ENCODE measurements at regions not wholly inside any gene's neighbourhood (a gene's known extent, or its start where the extent isn't known, plus 50 kb on each side); places are given as distances from the start of the nearest gene placed in this dataset.

- no peak for TF ChIP-seq CTCF (IDR thresholded peaks at IDR 0.05; ENCODE audit: unreplicated experiment)
- no peak overlapping the region for H3K4me3 Mint-ChIP-seq (ENCODE audit: low read depth)
- no peak overlapping the region for H3K27ac Mint-ChIP-seq
- no peaks in the 10 kb centered on the region for H3K27me3 Mint-ChIP-seq
- no peak for DNase-seq (ENCODE audit: low spot score, unreplicated experiment)
- no peaks in the 10 kb centered on the region for H3K9me3 Mint-ChIP-seq (ENCODE audit: low read depth)
- H3K36me3 Mint-ChIP-seq (ENCODE audit: insufficient read depth), result no peaks in the 10 kb centered on the region
- H3K4me1 Mint-ChIP-seq (ENCODE audit: low read depth), result no peaks in the 10 kb centered on the region
Measured at GRCh38 chr12:84362552-84362897, 550.1 kb downstream of the SLC6A15 start.

- Mint-ChIP-seq H3K4me1 (ENCODE audit: low read depth) (no peaks in the 10 kb centered on the region), H3K9me3 (ENCODE audit: low read depth) (no peaks in the 10 kb centered on the region), H3K4me3 (ENCODE audit: low read depth) (no peak overlapping the region), H3K27ac (no peak overlapping the region), H3K27me3 (no peaks in the 10 kb centered on the region), H3K36me3 (ENCODE audit: insufficient read depth) (no peaks in the 10 kb centered on the region)
- TF ChIP-seq CTCF (IDR thresholded peaks at IDR 0.05; ENCODE audit: unreplicated experiment), result no peak
- DNase-seq (ENCODE audit: low spot score, unreplicated experiment), result no peak
Measured at GRCh38 chr12:84361651-84362551, 550.7 kb downstream of the SLC6A15 start.

GRCh38 chr12:84357314-84357713, 555.3 kb downstream of the SLC6A15 start:
- Mint-ChIP-seq H3K4me1 (ENCODE audit: low read depth) (no peaks in the 10 kb centered on the region), H3K36me3 (ENCODE audit: insufficient read depth) (no peaks in the 10 kb centered on the region), H3K27me3 (no peaks in the 10 kb centered on the region), H3K9me3 (ENCODE audit: low read depth) (no peaks in the 10 kb centered on the region), H3K4me3 (ENCODE audit: low read depth) (no peak overlapping the region), H3K27ac (no peak overlapping the region)
- no peak for TF ChIP-seq CTCF (IDR thresholded peaks at IDR 0.05; ENCODE audit: unreplicated experiment)
- DNase-seq (ENCODE audit: low spot score, unreplicated experiment), result no peak

- Mint-ChIP-seq H3K9me3 (ENCODE audit: low read depth) (no peaks in the 10 kb centered on the region), H3K36me3 (ENCODE audit: insufficient read depth) (no peaks in the 10 kb centered on the region), H3K27me3 (no peaks in the 10 kb centered on the region), H3K4me3 (ENCODE audit: low read depth) (no peak overlapping the region), H3K27ac (no peak overlapping the region), H3K4me1 (ENCODE audit: low read depth) (no peaks in the 10 kb centered on the region)
- no peak for DNase-seq (ENCODE audit: low spot score, unreplicated experiment)
- TF ChIP-seq CTCF (IDR thresholded peaks at IDR 0.05; ENCODE audit: unreplicated experiment), result no peak
Measured at GRCh38 chr12:84356224-84356623, 556.4 kb downstream of the SLC6A15 start.

GRCh38 chr12:84355561-84355960, 557.0 kb downstream of the SLC6A15 start:
- no peak overlapping the region for H3K27ac Mint-ChIP-seq
- no peaks in the 10 kb centered on the region for H3K9me3 Mint-ChIP-seq (ENCODE audit: low read depth)
- H3K27me3 Mint-ChIP-seq, result no peaks in the 10 kb centered on the region
- H3K4me3 Mint-ChIP-seq (ENCODE audit: low read depth), result no peak overlapping the region
- TF ChIP-seq CTCF (IDR thresholded peaks at IDR 0.05; ENCODE audit: unreplicated experiment), result no peak
- H3K4me1 Mint-ChIP-seq (ENCODE audit: low read depth), result no peaks in the 10 kb centered on the region
- H3K36me3 Mint-ChIP-seq (ENCODE audit: insufficient read depth), result no peaks in the 10 kb centered on the region
- no peak for DNase-seq (ENCODE audit: low spot score, unreplicated experiment)

All from progenitor cell of endocrine pancreas (in vitro differentiated cells).